Tibial nerve (tissue), 4 donors: ENCODE measurements at regions not wholly inside any gene's neighbourhood (a gene's known extent, or its start where the extent isn't known, plus 50 kb on each side); places are given as distances from the start of the nearest gene placed in this dataset.

Experiments
- DNase-seq, 2 donors: peaks; one replicate each; pipeline ENCODE4 v3.0.0-alpha.2; 2019; ENCODE audit warnings: low spot score in 2 of 2
- H3K27ac ChIP-seq, 4 donors: fragments of 200-600 bp; sonication (generic) in 3 of 4; one replicate each; pipeline ENCODE4 v1.5.1; 2017 to 2019; ENCODE audit warnings: mild to moderate bottlenecking in 1 of 4
- H3K27me3 ChIP-seq, 2 donors: fragments of 200-600 bp; sonication (generic) in 1 of 2; one replicate each; pipeline versions ENCODE4 v1.5.1 to v1.6.0; 2017 to 2019
- H3K36me3 ChIP-seq, 3 donors: fragments of 200-600 bp; sonication (generic); one replicate each; pipeline ENCODE4 v1.5.1; 2018 to 2019
- H3K4me1 ChIP-seq, 4 donors: fragments of 200-600 bp; sonication (generic) in 3 of 4; one replicate each; pipeline ENCODE4 v1.5.1; 2017 to 2019
- H3K4me3 ChIP-seq, 4 donors: fragments of 200-600 bp; sonication (generic) in 3 of 4; one replicate each; pipeline ENCODE4 v1.5.1; 2017 to 2019; ENCODE audit warnings: mild to moderate bottlenecking in 1 of 4, moderate library complexity in 1 of 4
- H3K9me3 ChIP-seq, 4 donors: fragments of 200-600 bp; sonication (generic) in 3 of 4; one replicate each; pipeline ENCODE4 v1.5.1; 2017 to 2019
- CTCF ChIP-seq, 5 experiments: fragments of 200-600 bp in 3 of 5; fragments of 450-650 bp in 2 of 5; sonication (generic) in 3 of 5; IDR thresholded peaks; one replicate each; pipeline ENCODE4 v1.5.1; 2016 to 2019; ENCODE audit warnings: antibody characterized with exemption in 5 of 5, mild to moderate bottlenecking in 3 of 5, moderate library complexity in 2 of 5
- EP300 ChIP-seq, 2 donors: sonication (generic); formaldehyde crosslinking; IDR thresholded peaks; one replicate each; pipeline ENCODE4 v1.6.1; 2017; ENCODE audit warnings: antibody characterized with exemption in 2 of 2, mild to moderate bottlenecking in 1 of 2
- POLR2A ChIP-seq, 2 donors: fragments of 450-650 bp; IDR thresholded peaks; one replicate each; pipeline ENCODE4 v1.6.1; 2017; ENCODE audit warnings: antibody characterized with exemption in 2 of 2, mild to moderate bottlenecking in 2 of 2, moderate library complexity in 2 of 2
- WGBS, 2 donors: methylation state at CpG; one replicate each; pipeline ENCODE4 v1.1.5; 2018; 5-methylcytosine and 5-hydroxymethylcytosine counted together

GRCh38 chr2:149819356-149819957 is 231.9 kb upstream of the MMADHC start:
- no peaks in the 10 kb centered on the region for H3K9me3 ChIP-seq
- no peak for DNase-seq

GRCh38 chr2:149816756-149817551 is 229.4 kb upstream of the MMADHC start:
- Histone ChIP-seq H3K9me3 (no peaks in the 10 kb centered on the region), H3K4me3 (no peak overlapping the region), H3K27ac (no peak overlapping the region), H3K36me3 (no peaks in the 10 kb centered on the region), H3K4me1 (no peaks in the 10 kb centered on the region), H3K27me3 (no peaks in the 10 kb centered on the region)
- WGBS, 2 donors = 68 to 83% methylated on average over 1 of the region's 1 CpG
- TF ChIP-seq CTCF (IDR thresholded peaks at IDR 0.05) = no peak
- TF ChIP-seq POLR2A (IDR thresholded peaks at IDR 0.05) = no peak
- no peak for TF ChIP-seq EP300 (IDR thresholded peaks at IDR 0.05)
- DNase-seq = no peak

More at GRCh38 chr2:149819356-149819957, 231.9 kb upstream of the MMADHC start:
- Histone ChIP-seq H3K4me1 (no peaks in the 10 kb centered on the region), H3K27ac (no peak overlapping the region), H3K36me3 (no peaks in the 10 kb centered on the region), H3K27me3 (no peaks in the 10 kb centered on the region), H3K4me3 (no peak overlapping the region)
- TF ChIP-seq POLR2A (IDR thresholded peaks at IDR 0.05) (no peak), EP300 (IDR thresholded peaks at IDR 0.05) (no peak), CTCF (IDR thresholded peaks at IDR 0.05) (no peak)
- 61 to 76% methylated on average over 3 of the region's 3 CpGs for WGBS, 2 donors

- Histone ChIP-seq H3K27me3 (no peaks in the 10 kb centered on the region), H3K36me3 (no peaks in the 10 kb centered on the region), H3K27ac (no peak overlapping the region), H3K4me3 (no peak overlapping the region), H3K4me1 (no peaks in the 10 kb centered on the region), H3K9me3 (no peaks in the 10 kb centered on the region)
- no peak for DNase-seq
- WGBS, 2 donors = 91 to 96% methylated on average over 1 of the region's 1 CpG
- TF ChIP-seq EP300 (IDR thresholded peaks at IDR 0.05) (no peak), CTCF (IDR thresholded peaks at IDR 0.05) (no peak), POLR2A (IDR thresholded peaks at IDR 0.05) (no peak)
Observed at GRCh38 chr2:149815941-149816340, 228.4 kb upstream of the MMADHC start.

- no peak for TF ChIP-seq EP300 (IDR thresholded peaks at IDR 0.05)
- no peak for TF ChIP-seq POLR2A (IDR thresholded peaks at IDR 0.05)
- no peak for TF ChIP-seq CTCF (IDR thresholded peaks at IDR 0.05)
- Histone ChIP-seq H3K36me3 (no peaks in the 10 kb centered on the region), H3K4me1 (no peaks in the 10 kb centered on the region), H3K27me3 (no peaks in the 10 kb centered on the region), H3K27ac (no peak overlapping the region), H3K4me3 (no peak overlapping the region), H3K9me3 (no peaks in the 10 kb centered on the region)
- WGBS, 2 donors = 83 to 85% methylated on average over 3 of the region's 3 CpGs
- no peak for DNase-seq
Observed at GRCh38 chr2:149814901-149815300, 227.3 kb upstream of the MMADHC start.

GRCh38 chr2:149814049-149814448 is 226.5 kb upstream of the MMADHC start:
- TF ChIP-seq POLR2A (IDR thresholded peaks at IDR 0.05) = no peak
- TF ChIP-seq EP300 (IDR thresholded peaks at IDR 0.05) = no peak
- TF ChIP-seq CTCF (IDR thresholded peaks at IDR 0.05) = no peak

More at GRCh38 chr2:149814049-149814448, 226.5 kb upstream of the MMADHC start:
- H3K4me3 ChIP-seq = no peak overlapping the region
- H3K27me3 ChIP-seq = no peaks in the 10 kb centered on the region
- H3K27ac ChIP-seq = no peak overlapping the region
- 66 to 85% methylated on average over 1 of the region's 1 CpG for WGBS, 2 donors
- H3K9me3 ChIP-seq = no peaks in the 10 kb centered on the region
- DNase-seq = no peak
- no peaks in the 10 kb centered on the region for H3K4me1 ChIP-seq
- H3K36me3 ChIP-seq = no peaks in the 10 kb centered on the region
